RWPE2 (cell line): ENCODE measurements at regions not wholly inside any gene's neighbourhood (a gene's known extent, or its start where the extent isn't known, plus 50 kb on each side); places are given as distances from the start of the nearest gene placed in this dataset.

Experiments
- ATAC-seq: fragments of 200-7000 bp; cut with Tn5 transposase; 3 replicates; pipeline ENCODE4 v1.9.1; 2021; ENCODE audit warnings: low read depth
- DNase-seq: peaks from one replicate; pipeline ENCODE4 v3.0.0-alpha.2; 2020; ENCODE audit warnings: low spot score
- H3K27ac ChIP-seq: fragments of 450-650 bp; 2 replicates; pipeline ENCODE4 v1.5.1; 2017; ENCODE audit warnings: mild to moderate bottlenecking; ENCODE audit not compliant: poor library complexity, severe bottlenecking
- H3K27me3 ChIP-seq: fragments of 250-450 bp; sonication (Bioruptor Pico); 2 replicates; pipeline ENCODE4 v1.5.1; 2021; ENCODE audit warnings: mild to moderate bottlenecking, moderate library complexity; ENCODE audit not compliant: insufficient read depth, poor library complexity, severe bottlenecking
- H3K36me3 ChIP-seq: fragments of 250-450 bp; sonication (Bioruptor Pico); 2 replicates; pipeline ENCODE4 v1.5.1; 2020; ENCODE audit warnings: low read depth, mild to moderate bottlenecking, moderate library complexity
- H3K4me1 ChIP-seq: fragments of 250-450 bp; sonication (Bioruptor Pico); 2 replicates; pipeline ENCODE4 v1.5.1; 2021; ENCODE audit warnings: mild to moderate bottlenecking, moderate library complexity; ENCODE audit not compliant: insufficient read depth, poor library complexity, severe bottlenecking
- H3K4me3 ChIP-seq: fragments of 250-450 bp; sonication (Bioruptor Pico); 2 replicates; pipeline ENCODE4 v1.5.1; 2021; ENCODE audit warnings: mild to moderate bottlenecking, moderate library complexity; ENCODE audit not compliant: severe bottlenecking
- H3K9me3 ChIP-seq: fragments of 250-450 bp; sonication (Bioruptor Pico); 2 replicates; pipeline ENCODE4 v1.5.1; 2021; ENCODE audit warnings: mild to moderate bottlenecking, moderate library complexity; ENCODE audit not compliant: severe bottlenecking
- TF ChIP-seq, protein P1 (sequence below): fragments of 450-650 bp; IDR thresholded peaks from one replicate; pipeline ENCODE4 v1.5.1; 2017; ENCODE audit warnings: mild to moderate bottlenecking, moderate library complexity; ENCODE audit not compliant: poor library complexity, severe bottlenecking

DNA sequence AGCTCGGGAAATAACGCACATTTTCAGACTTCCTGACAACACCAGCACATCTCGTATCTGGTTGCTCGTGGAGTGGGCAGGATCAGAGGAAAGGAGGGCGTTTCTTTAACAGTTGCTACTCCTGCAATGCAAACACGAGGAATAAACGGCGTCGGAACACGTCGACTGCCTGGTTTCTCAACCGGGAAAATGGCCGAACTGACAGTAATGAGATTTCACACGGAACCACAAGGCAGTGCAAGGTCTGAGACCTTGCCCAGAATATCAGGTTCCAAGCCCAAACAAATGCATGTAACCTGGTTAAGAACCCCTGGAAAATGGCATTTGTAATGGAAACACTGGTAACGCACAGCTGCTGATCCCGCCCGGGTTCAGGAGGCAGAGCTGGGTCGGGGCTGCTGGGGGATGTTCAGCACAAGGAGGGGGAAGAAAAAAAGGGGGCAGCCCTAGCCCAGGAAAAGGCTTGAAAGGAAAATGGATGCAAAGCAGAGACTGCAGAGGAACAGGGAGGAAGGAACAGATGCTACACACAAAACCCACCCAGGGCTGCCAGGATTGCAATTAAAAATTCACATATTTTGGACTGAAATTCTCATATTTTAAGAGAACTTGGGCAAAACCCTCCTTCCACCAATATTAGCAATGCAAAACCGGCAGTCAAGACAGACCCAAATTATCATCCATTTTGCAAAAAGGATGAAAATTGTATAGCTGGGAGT is 61.6 kb upstream of the KLHL29 start:
- no peak for ATAC-seq
- TF ChIP-seq, protein P1, sequence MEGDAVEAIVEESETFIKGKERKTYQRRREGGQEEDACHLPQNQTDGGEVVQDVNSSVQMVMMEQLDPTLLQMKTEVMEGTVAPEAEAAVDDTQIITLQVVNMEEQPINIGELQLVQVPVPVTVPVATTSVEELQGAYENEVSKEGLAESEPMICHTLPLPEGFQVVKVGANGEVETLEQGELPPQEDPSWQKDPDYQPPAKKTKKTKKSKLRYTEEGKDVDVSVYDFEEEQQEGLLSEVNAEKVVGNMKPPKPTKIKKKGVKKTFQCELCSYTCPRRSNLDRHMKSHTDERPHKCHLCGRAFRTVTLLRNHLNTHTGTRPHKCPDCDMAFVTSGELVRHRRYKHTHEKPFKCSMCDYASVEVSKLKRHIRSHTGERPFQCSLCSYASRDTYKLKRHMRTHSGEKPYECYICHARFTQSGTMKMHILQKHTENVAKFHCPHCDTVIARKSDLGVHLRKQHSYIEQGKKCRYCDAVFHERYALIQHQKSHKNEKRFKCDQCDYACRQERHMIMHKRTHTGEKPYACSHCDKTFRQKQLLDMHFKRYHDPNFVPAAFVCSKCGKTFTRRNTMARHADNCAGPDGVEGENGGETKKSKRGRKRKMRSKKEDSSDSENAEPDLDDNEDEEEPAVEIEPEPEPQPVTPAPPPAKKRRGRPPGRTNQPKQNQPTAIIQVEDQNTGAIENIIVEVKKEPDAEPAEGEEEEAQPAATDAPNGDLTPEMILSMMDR: no peak
- H3K27me3 ChIP-seq: no peaks in the 10 kb centered on the region
- H3K36me3 ChIP-seq: no peaks in the 10 kb centered on the region
- H3K27ac ChIP-seq: no peak overlapping the region
- no peak overlapping the region for H3K4me3 ChIP-seq
- H3K4me1 ChIP-seq: no peaks in the 10 kb centered on the region
- DNase-seq: no peak
- H3K9me3 ChIP-seq: no peaks in the 10 kb centered on the region

DNA sequence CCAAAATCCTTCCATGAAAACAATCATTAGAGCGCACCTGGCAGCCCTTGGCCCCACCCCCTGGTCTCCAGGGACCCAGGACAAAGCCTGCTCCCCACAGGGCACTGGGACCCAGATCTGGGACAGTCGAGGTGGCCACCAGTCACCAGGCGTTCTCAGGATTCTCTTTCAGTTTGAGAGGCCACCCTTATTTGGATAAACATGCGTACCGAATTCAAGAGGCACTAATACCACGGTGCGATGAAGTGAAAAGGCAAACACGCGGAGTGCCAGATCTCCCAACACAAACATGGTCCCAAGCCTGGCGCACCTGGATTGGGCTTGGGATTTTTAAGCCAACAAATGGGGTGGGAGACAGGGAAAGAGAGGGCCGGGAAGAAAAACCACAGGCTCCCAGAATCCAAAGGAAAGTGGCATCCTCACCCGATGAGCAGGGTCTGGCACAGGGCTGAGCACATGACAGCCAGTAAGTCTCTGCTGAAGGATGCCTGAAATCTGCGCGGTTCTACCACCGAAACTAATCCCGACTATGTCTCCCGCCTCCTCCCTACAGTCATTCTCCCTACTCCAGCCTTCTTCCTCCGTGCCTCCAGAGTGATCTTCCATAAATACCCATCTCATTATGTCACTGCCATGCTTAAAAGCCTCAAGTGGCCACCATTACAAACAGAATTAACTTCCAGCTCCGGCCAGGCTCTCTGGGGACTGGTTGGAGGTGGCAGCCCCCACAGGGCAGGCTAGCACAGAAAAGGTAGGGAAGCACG is 60.9 kb upstream of the KLHL29 start:
- no peaks in the 10 kb centered on the region for H3K4me1 ChIP-seq
- no peaks in the 10 kb centered on the region for H3K36me3 ChIP-seq
- H3K4me3 ChIP-seq: no peak overlapping the region
- DNase-seq: no peak
- H3K27ac ChIP-seq: no peak overlapping the region
- TF ChIP-seq, protein P1: no peak
- H3K9me3 ChIP-seq: no peaks in the 10 kb centered on the region
- no peak for ATAC-seq
- H3K27me3 ChIP-seq: no peaks in the 10 kb centered on the region

DNA sequence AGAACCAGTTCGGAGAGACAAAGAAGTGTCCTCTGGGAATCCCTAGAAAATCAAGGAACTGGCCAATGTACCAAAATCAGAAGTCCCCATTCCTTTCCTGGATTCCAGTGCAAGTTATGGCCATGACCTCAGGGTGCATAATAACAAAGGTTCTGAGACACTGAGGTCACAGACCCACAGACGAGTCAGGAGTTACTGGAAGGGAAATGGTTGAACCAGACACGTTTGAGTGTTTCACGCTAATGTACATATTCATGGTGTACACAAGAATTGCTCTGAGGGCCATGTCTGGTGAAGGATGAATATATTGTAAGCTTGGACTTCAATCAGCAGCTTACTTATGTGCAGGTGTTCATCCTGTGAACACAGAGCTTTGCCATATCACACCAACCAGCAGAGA is 58.6 kb upstream of the KLHL29 start:
- Histone ChIP-seq H3K4me1 (no peaks in the 10 kb centered on the region), H3K36me3 (no peaks in the 10 kb centered on the region), H3K27me3 (no peaks in the 10 kb centered on the region), H3K27ac (no peak overlapping the region), H3K4me3 (no peak overlapping the region), H3K9me3 (no peaks in the 10 kb centered on the region)
- DNase-seq (no peak), ATAC-seq (no peak)
- TF ChIP-seq, protein P1: no peak

DNA sequence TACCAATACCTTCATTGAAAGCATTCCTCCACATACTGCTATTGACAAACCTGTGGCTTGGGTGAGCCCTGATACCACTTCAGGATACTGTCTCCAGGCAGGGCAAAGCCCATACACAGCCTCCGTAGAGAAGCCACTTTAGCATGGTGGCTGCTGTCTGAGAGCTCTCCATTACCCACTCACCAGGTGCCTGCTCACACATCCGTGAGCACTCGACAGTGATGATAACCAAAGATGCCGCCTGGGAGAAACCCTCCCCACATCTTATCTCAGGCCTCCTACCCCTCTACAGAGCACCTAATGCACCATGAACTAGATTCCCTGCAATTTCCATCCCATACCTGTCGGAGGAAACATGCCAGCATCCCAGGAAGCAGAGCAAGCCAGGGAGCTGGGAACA is 57.6 kb upstream of the KLHL29 start:
- TF ChIP-seq, protein P1: no peak
- Histone ChIP-seq H3K27ac (no peak overlapping the region), H3K4me3 (no peak overlapping the region), H3K27me3 (no peaks in the 10 kb centered on the region), H3K4me1 (no peaks in the 10 kb centered on the region), H3K36me3 (no peaks in the 10 kb centered on the region), H3K9me3 (no peaks in the 10 kb centered on the region)
- DNase-seq (no peak), ATAC-seq (no peak)

DNA sequence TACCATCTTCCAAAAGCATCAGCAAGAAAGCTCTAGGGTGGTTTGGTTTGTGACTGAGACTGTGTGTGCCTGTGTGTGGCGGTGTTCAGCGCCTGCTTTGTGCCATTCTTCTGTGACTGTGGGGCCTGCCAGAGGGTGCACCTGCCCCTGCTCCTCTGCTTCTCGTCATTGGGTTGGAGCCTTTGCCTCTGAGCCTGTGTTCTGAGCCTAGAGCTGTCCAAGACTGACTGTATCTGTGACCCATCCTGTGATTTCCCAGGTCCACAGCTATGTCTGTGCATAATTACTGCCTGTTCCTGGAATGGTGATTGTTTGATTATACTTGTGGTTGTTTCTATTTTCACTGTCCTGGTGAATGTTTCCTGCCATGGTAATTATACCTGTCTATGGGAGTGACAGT is 57.1 kb upstream of the KLHL29 start:
- Histone ChIP-seq H3K9me3 (no peaks in the 10 kb centered on the region), H3K4me3 (no peak overlapping the region), H3K4me1 (no peaks in the 10 kb centered on the region), H3K36me3 (no peaks in the 10 kb centered on the region), H3K27ac (no peak overlapping the region), H3K27me3 (no peaks in the 10 kb centered on the region)
- DNase-seq: no peak
- ATAC-seq: no peak
- TF ChIP-seq, protein P1: no peak
